SU-DHL-6 (cell line): ENCODE measurements at regions not wholly inside any gene's neighbourhood (a gene's known extent, or its start where the extent isn't known, plus 50 kb on each side); places are given as distances from the start of the nearest gene placed in this dataset.

Source experiments
- EZH2phosphoT487 ChIP-seq: fragments of 200-600 bp; sonication (generic), shearing (Covaris generic); conservative IDR thresholded peaks from 2 replicates; pipeline ENCODE4 v1.6.1; 2018; ENCODE audit warnings: mild to moderate bottlenecking, antibody characterized with exemption, low read length, moderate library complexity, mixed read lengths
- TF ChIP-seq, protein P1 (sequence below): fragments of 200-600 bp; sonication (generic); IDR thresholded peaks from one replicate; pipeline ENCODE4 v1.5.1; 2017; ENCODE audit warnings: antibody characterized with exemption, mild to moderate bottlenecking, low read length, moderate library complexity; ENCODE audit not compliant: insufficient read depth, poor library complexity, severe bottlenecking

DNA sequence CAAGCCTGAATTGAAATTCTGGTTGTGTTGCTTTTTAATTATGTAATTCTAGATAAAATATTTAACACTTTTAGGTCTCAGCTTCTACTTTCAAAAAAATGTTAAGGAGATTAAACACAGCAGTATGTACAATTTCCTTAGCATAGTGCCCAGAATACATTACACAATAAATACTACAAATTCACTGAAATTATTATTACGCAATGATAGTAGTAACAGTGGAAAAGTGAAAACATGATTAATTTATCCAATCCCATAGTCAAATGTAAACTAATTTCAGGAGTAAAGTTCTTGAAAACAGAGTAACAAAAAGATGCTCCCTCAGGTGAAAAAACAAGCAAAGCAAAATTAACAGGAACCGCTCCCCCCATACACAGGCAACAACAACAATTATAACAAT, 1915.4 kb downstream of the STIM2 start:
- TF ChIP-seq, protein P1, sequence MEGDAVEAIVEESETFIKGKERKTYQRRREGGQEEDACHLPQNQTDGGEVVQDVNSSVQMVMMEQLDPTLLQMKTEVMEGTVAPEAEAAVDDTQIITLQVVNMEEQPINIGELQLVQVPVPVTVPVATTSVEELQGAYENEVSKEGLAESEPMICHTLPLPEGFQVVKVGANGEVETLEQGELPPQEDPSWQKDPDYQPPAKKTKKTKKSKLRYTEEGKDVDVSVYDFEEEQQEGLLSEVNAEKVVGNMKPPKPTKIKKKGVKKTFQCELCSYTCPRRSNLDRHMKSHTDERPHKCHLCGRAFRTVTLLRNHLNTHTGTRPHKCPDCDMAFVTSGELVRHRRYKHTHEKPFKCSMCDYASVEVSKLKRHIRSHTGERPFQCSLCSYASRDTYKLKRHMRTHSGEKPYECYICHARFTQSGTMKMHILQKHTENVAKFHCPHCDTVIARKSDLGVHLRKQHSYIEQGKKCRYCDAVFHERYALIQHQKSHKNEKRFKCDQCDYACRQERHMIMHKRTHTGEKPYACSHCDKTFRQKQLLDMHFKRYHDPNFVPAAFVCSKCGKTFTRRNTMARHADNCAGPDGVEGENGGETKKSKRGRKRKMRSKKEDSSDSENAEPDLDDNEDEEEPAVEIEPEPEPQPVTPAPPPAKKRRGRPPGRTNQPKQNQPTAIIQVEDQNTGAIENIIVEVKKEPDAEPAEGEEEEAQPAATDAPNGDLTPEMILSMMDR, result no peak
- TF ChIP-seq EZH2phosphoT487, result no peak
